ENCODE measurements at regions not wholly inside any gene's neighbourhood (a gene's known extent, or its start where the extent isn't known, plus 50 kb on each side); places are given as distances from the start of the nearest gene placed in this dataset.

GRCh38 chr3:99366663-99367429, 271.5 kb upstream of the COL8A1 start:
- Histone ChIP-seq H3K9ac (no peak overlapping the region), H3K36me3 (no peaks in the 10 kb centered on the region), H4K20me1 (no peaks in the 10 kb centered on the region), H3K4me2 (no peak overlapping the region), H3K27me3 (no peaks in the 10 kb centered on the region), H3K4me1 (no peaks in the 10 kb centered on the region), H3K4me3 (no peak overlapping the region), H3K9me3 (replicated peaks in 1 of 11) (no peaks in the 10 kb centered on the region), H3K27ac (no peak overlapping the region)
- no peak for TF ChIP-seq Cebpa-rat (IDR thresholded peaks at IDR 0.05)

DNA sequence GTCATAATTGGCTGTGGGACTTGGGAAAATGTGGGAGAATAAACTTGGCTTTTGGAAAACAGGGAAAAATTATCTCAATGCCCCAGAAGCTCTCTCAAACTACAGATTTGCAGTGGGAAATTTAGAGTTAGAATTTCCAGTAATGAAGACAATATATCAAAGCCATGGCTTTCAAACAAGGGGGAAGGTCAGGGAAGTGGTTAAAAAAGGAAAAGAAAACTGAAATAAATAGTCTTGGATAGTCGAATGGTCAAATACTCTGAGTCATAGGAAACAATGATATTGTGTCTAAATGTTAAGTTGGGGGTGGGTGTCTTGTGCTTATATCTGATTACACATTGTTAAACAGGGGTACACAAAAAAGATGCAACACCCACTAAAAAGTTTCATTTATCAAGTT, 272.4 kb upstream of the COL8A1 start:
- H3K27me3 ChIP-seq, result no peaks in the 10 kb centered on the region
- no peaks in the 10 kb centered on the region for H3K9me3 ChIP-seq (replicated peaks in 1 of 11)
- H3K4me3 ChIP-seq, result no peak overlapping the region
- no peak overlapping the region for H3K9ac ChIP-seq
- no peak overlapping the region for H3K27ac ChIP-seq
- H3K4me1 ChIP-seq, result no peaks in the 10 kb centered on the region
- no peaks in the 10 kb centered on the region for H3K36me3 ChIP-seq
- H4K20me1 ChIP-seq, result no peaks in the 10 kb centered on the region
- TF ChIP-seq Cebpa-rat (IDR thresholded peaks at IDR 0.05), result no peak
- no peak overlapping the region for H3K4me2 ChIP-seq

GRCh38 chr3:99365396-99365795, 273.0 kb upstream of the COL8A1 start:
- Histone ChIP-seq H4K20me1 (no peaks in the 10 kb centered on the region), H3K27me3 (no peaks in the 10 kb centered on the region), H3K4me3 (no peak overlapping the region), H3K9ac (no peak overlapping the region), H3K36me3 (no peaks in the 10 kb centered on the region), H3K9me3 (replicated peaks in 1 of 11) (no peaks in the 10 kb centered on the region), H3K4me1 (no peaks in the 10 kb centered on the region), H3K4me2 (no peak overlapping the region), H3K27ac (no peak overlapping the region)
- TF ChIP-seq Cebpa-rat (IDR thresholded peaks at IDR 0.05), result no peak

DNA sequence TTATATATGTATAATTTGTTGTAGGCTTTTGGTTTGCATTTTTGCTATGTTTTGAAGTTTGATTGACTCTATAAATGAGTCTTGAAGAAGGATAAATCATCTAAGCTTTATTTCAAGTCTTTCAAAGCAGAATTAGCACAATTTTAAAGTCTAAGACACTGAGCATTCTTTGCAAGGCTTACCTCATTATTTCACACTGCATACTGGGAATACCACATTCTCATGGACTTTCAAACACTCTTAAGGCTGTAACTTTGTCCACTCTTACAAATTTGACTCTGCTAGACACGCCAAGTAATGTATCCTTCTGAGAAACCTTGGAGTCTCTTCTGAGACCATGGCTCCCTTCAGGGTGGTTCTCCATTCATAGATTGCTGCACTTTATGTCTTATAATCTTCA, 281.3 kb upstream of the COL8A1 start:
- H3K9ac ChIP-seq, result no peak overlapping the region
- H3K4me3 ChIP-seq, result no peak overlapping the region
- no peaks in the 10 kb centered on the region for H4K20me1 ChIP-seq
- H3K36me3 ChIP-seq, result no peaks in the 10 kb centered on the region
- no peaks in the 10 kb centered on the region for H3K9me3 ChIP-seq (replicated peaks in 1 of 11)
- TF ChIP-seq Cebpa-rat (IDR thresholded peaks at IDR 0.05), result no peak
- H3K4me2 ChIP-seq, result no peak overlapping the region
- H3K27ac ChIP-seq, result no peak overlapping the region
- H3K27me3 ChIP-seq, result no peaks in the 10 kb centered on the region
- H3K4me1 ChIP-seq, result peaks cover 0 to 7% (median 0%) of the 10 kb centered on the region in 10 experiments; a peak in 1 of 20 replicates

- H4K20me1 ChIP-seq, result no peaks in the 10 kb centered on the region
- H3K36me3 ChIP-seq, result no peaks in the 10 kb centered on the region
- H3K27ac ChIP-seq, result no peak overlapping the region
- peaks cover 0 to 7% (median 0%) of the 10 kb centered on the region in 10 experiments; a peak in 1 of 20 replicates for H3K4me1 ChIP-seq
- no peaks in the 10 kb centered on the region for H3K9me3 ChIP-seq (replicated peaks in 1 of 11)
- H3K9ac ChIP-seq, result no peak overlapping the region
- no peaks in the 10 kb centered on the region for H3K27me3 ChIP-seq
- TF ChIP-seq Cebpa-rat (IDR thresholded peaks at IDR 0.05), result no peak
- H3K4me3 ChIP-seq, result no peak overlapping the region
- H3K4me2 ChIP-seq, result no peak overlapping the region
Measured at GRCh38 chr3:99356696-99357095, 281.7 kb upstream of the COL8A1 start.

- Histone ChIP-seq H3K9ac (no peak overlapping the region), H3K36me3 (no peaks in the 10 kb centered on the region), H3K27ac (no peak overlapping the region), H3K27me3 (no peaks in the 10 kb centered on the region), H4K20me1 (no peaks in the 10 kb centered on the region), H3K4me3 (no peak overlapping the region), H3K4me1 (peaks cover 0 to 7% (median 0%) of the 10 kb centered on the region in 10 experiments; a peak in 1 of 20 replicates), H3K4me2 (0 out of 22 replicates have a peak overlapping the region, but pooled peaks of 1 of the 11 experiments have one; percentile 16), H3K9me3 (replicated peaks in 1 of 11) (no peaks in the 10 kb centered on the region)
- no peak for TF ChIP-seq Cebpa-rat (IDR thresholded peaks at IDR 0.05)
Measured at GRCh38 chr3:99355465-99355864, 282.9 kb upstream of the COL8A1 start.

- no peaks in the 10 kb centered on the region for H4K20me1 ChIP-seq
- no peaks in the 10 kb centered on the region for H3K36me3 ChIP-seq
- no peak overlapping the region for H3K27ac ChIP-seq
- H3K4me1 ChIP-seq, result peaks cover 0 to 12% (median 9%) of the 10 kb centered on the region in 10 experiments; a peak in 15 of 20 replicates
- H3K27me3 ChIP-seq, result no peaks in the 10 kb centered on the region
- H3K9ac ChIP-seq, result no peak overlapping the region
- no peak overlapping the region for H3K4me3 ChIP-seq
- no peak overlapping the region for H3K4me2 ChIP-seq
- TF ChIP-seq Cebpa-rat (IDR thresholded peaks at IDR 0.05), result no peak
- H3K9me3 ChIP-seq (replicated peaks in 1 of 11), result no peaks in the 10 kb centered on the region
Measured at GRCh38 chr3:99352811-99353210, 285.6 kb upstream of the COL8A1 start.

DNA sequence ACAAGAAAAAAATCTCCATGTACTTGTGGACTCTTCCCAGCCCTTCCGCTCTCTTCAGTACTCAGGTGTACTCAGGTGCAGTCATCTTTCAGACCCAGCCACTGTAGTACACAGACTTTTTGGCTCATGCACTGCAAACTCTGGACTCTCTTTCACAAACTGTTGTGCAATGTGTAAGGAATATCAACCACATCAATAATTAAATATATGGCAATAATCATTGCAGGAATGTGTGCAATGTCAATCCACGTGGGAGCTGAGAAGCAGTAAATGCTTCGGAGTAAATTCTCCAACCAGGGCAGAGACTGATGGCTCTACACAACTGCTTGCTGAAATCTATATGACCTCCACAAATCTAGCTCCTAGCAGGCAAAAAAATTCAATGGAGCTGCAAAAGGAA, 287.3 kb upstream of the COL8A1 start:
- Histone ChIP-seq H4K20me1 (no peaks in the 10 kb centered on the region), H3K4me1 (peaks cover 0 to 15% (median 9%) of the 10 kb centered on the region in 10 experiments; a peak in 15 of 20 replicates), H3K4me2 (no peak overlapping the region), H3K9me3 (replicated peaks in 1 of 11) (no peaks in the 10 kb centered on the region), H3K9ac (no peak overlapping the region), H3K36me3 (no peaks in the 10 kb centered on the region), H3K4me3 (no peak overlapping the region), H3K27me3 (no peaks in the 10 kb centered on the region), H3K27ac (no peak overlapping the region)
- TF ChIP-seq Cebpa-rat (IDR thresholded peaks at IDR 0.05), result 0 out of 22 replicates have a peak, but pooled peaks of 1 of the 11 experiments have one; percentile 42

GRCh38 chr3:99348451-99348850, 289.9 kb upstream of the COL8A1 start:
- H3K9me3 ChIP-seq (replicated peaks in 1 of 11), result no peaks in the 10 kb centered on the region
- H3K27ac ChIP-seq, result peak overlapping the region in 2 of 11 experiments; percentile 19 to 29; a peak in 1 of 22 replicates
- TF ChIP-seq Cebpa-rat (IDR thresholded peaks at IDR 0.05), result no peak
- H3K4me3 ChIP-seq, result no peak overlapping the region
- H4K20me1 ChIP-seq, result no peaks in the 10 kb centered on the region
- no peaks in the 10 kb centered on the region for H3K27me3 ChIP-seq
- peaks cover 0 to 15% (median 9%) of the 10 kb centered on the region in 10 experiments; a peak in 14 of 20 replicates for H3K4me1 ChIP-seq
- no peaks in the 10 kb centered on the region for H3K36me3 ChIP-seq
- H3K4me2 ChIP-seq, result peak overlapping the region in 8 of 11 experiments; percentile 22 to 66 (median 51); a peak in 15 of 22 replicates
- H3K9ac ChIP-seq, result no peak overlapping the region

DNA sequence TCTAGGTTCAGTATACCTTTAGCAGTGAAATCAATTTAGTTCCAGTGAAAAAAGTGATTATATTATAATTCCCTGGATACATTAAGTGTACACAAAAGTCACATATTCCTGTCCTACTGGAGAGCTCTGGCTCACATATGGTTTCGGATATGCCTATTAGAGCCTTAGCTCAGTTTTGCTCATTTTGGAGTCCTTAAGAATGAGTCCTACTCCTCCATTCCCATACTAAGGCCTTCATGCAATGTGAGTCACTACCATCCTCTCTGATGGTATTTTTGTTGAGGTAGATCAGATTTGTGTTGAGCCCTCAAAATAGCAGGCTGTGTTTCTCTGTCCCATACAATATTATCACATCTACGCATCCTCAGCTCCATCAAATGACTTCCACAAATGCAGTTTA, 294.2 kb upstream of the COL8A1 start:
- Histone ChIP-seq H3K27me3 (no peaks in the 10 kb centered on the region), H4K20me1 (no peaks in the 10 kb centered on the region), H3K27ac (no peak overlapping the region), H3K4me1 (peaks cover 0 to 15% (median 9%) of the 10 kb centered on the region in 10 experiments; a peak in 14 of 20 replicates), H3K4me2 (no peak overlapping the region), H3K36me3 (no peaks in the 10 kb centered on the region), H3K9me3 (replicated peaks in 1 of 11) (0 out of 22 replicates have a peak, but pooled peaks cover 0 to 3% (median 0%) of the 10 kb centered on the region in 11 experiments), H3K9ac (no peak overlapping the region), H3K4me3 (no peak overlapping the region)
- TF ChIP-seq Cebpa-rat (IDR thresholded peaks at IDR 0.05), result no peak
